HG02642 (cell line): ENCODE measurements at regions not wholly inside any gene's neighbourhood (a gene's known extent, or its start where the extent isn't known, plus 50 kb on each side); places are given as distances from the start of the nearest gene placed in this dataset.
A peak's percentile ranks its signal among the peaks of the same experiment; 100 is the strongest.
"Not testable (repeated sequence)": the region's sequence is repeated elsewhere in the genome, so short reads cannot be mapped to it uniquely, and the experiment has no call there.

ENCODE experiments used
- ATAC-seq: cut with Tn5 transposase; IDR thresholded peaks from one replicate; pipeline ENCODE4 v1.9.1; 2021; ENCODE audit warnings: mild to moderate bottlenecking; ENCODE audit not compliant: unreplicated experiment, poor library complexity

- peak; percentile 56 for ATAC-seq
Observed at GRCh38 chr2:228613133-228613850, 431.8 kb upstream of the SPHKAP start.

- no peak for ATAC-seq
Observed at GRCh38 chr2:228611171-228611570, 429.7 kb upstream of the SPHKAP start.

GRCh38 chr2:228602288-228602687 lies 420.8 kb upstream of the SPHKAP start:
- no peak for ATAC-seq

- no peak for ATAC-seq
Observed at GRCh38 chr2:228600265-228600664, 418.8 kb upstream of the SPHKAP start.

DNA sequence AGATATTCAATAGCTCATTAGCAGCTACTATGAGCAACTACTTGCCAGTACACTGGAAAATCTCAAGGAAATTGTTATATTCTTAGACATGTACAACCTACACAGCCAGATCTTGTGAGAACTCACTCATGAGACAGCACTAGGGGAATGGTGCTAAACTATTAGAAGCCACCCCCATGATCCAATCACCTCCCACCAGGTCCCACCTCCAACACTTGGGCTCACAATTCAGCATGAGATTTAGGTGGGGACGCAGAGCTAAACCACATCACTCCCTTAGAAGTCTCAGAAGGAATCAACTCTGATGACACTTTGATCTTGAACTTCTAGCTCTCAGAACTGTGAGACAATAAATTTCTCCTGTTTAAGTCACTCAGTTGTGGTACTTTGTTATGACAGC lies 418.3 kb upstream of the SPHKAP start:
- no peak for ATAC-seq

- ATAC-seq: no peak
Observed at GRCh38 chr2:228599297-228599696, 417.8 kb upstream of the SPHKAP start.

DNA sequence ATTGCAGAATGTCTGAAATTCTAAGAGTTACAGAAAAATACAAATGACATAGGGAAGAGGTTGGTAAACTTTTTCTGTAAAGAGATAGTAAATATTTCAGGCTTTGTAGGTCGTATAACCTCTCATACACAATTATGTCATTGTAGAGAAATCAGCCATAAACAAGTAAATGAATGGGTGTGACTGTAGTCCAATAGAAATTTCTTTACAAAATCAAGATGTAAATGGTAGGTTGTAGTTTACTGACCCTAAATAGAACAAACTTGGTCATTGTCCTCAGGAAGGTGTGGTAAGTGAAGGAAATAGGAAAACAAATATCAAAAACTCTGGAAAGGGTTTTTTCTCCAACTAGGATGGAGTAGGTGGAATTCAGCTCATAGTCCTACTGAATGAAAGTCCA lies 415.5 kb upstream of the SPHKAP start:
- no peak for ATAC-seq

GRCh38 chr2:228594012-228594411 lies 412.5 kb upstream of the SPHKAP start:
- no peak for ATAC-seq

- ATAC-seq: no peak
Observed at GRCh38 chr2:228592925-228593324, 411.4 kb upstream of the SPHKAP start.

DNA sequence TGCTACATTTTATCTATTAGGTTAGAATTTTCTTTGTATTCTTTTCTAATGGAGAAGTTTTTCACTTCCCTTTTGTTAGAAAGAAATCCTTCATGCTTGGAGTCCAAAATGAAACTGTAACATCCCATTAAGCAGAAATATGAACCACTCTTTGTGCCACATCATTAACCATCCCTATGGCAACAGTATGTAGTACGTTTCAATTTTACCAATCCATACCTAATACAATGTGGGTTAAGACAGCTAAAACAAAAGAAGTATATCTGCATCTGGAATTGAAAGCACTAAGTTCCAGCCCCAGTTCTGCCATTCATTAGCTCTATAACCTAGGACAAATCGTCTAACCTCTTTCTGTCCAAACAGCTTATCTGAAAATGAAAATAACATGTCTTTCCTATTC lies 409.2 kb upstream of the SPHKAP start:
- peak; percentile 90 for ATAC-seq

DNA sequence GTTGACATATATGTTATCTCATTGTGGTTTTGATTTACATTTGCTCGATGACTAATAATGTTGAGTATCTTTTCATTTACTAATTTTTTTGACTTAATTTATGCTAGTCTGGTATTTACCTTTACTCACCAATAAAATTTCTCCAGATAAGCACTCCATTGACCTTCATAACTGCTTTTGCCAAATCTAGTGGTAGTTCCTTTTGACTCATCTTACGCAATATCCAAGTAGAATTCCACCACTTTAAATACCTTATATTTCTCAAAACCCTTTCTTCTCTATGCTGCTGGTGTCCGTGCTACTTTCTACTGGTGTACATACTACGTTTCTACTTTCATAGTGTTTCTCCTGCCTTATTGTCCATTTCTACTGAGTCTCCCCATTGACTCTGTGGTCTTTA lies 407.6 kb upstream of the SPHKAP start:
- ATAC-seq: no peak

GRCh38 chr2:228581731-228582130 lies 400.2 kb upstream of the SPHKAP start:
- ATAC-seq: no peak

DNA sequence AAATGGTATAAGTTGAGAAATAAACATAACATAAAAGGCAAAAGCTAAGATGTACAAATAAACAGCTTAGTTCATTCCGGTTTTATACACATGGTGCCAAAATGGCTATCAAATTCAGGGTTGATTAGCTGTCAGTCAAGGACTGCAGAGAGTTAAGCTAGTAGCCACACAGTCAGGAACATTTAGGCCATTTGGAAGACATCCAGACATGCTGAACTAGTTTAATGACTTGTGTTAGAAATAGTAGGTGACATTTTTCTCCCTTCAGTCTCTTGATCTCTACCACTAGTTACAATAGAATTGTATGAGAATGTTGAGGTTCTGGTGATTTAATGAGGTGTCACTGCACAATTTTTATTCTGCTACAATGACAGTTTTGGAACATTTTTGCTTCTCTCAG lies 394.4 kb upstream of the SPHKAP start:
- no peak for ATAC-seq

- not testable (repeated sequence) for ATAC-seq
Observed at GRCh38 chr2:228568275-228568674, 386.8 kb upstream of the SPHKAP start.

DNA sequence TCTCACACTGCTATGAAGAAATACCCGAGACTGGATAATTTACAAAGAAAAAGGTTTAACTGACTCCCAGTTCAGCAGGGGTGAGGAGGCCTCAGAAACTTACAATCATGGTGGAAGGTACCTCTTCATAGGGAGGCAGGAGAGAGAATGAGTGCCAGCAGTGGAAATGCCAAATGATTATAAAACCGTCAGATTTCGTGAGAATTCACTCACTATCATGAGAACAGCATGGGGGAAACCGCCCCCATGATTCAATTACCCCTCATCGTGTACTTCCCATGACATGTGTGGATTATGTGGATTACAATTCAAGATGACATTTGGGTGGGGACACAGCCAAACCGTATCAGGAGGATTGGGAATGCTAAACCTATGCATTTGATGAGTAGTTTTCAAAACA lies 380.3 kb upstream of the SPHKAP start:
- no peak for ATAC-seq

DNA sequence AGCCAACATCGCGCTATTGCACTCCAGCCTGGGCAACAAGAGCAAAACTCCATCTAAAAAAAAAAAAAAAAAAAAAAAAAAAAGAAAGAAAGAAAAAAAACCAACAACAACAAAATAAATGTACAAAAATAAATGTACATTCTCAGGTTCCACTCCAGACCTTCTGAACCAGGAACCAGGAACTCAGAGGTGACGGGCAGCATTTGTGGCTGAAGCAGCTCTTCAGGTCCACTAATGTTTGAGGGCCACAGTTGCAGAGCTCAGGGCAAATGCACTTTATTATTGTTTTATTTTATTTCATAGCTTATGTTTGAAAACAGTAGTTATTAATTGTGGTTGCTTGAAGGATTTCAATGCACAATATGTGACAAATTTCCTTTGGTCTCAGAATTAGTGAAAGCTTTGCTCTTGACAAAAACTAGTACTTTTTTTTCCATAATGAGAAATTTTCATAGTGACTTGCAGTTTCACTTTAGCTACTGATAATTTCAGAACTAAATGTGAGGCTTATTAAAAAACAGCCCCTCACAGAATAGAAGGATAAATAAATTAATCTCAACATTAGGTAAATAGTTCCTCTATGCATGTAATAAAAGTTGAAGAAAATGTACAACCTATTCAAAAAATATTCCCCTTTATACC lies 378.4 kb upstream of the SPHKAP start:
- no peak for ATAC-seq

DNA sequence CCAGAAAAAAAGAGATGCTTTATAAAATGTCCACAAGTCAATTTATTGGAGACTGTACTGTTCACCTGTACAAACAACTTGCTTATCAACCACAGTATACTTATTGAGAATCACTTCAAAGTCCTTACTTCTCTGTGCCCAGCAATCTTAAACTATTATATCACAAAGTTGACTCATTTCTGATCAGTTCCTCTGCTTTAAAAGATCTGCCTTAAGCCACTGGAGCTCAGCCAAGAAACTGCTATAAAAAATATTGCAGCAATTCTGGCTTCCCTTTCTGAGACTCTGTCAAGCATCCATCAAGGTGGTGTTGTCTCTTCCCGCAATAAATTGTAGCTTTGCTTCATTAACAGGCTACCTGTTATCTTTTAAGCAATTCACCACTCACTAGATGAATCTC lies 375.2 kb upstream of the SPHKAP start:
- no peak for ATAC-seq

- ATAC-seq: no peak
Observed at GRCh38 chr2:228549441-228550007, 368.0 kb upstream of the SPHKAP start.

DNA sequence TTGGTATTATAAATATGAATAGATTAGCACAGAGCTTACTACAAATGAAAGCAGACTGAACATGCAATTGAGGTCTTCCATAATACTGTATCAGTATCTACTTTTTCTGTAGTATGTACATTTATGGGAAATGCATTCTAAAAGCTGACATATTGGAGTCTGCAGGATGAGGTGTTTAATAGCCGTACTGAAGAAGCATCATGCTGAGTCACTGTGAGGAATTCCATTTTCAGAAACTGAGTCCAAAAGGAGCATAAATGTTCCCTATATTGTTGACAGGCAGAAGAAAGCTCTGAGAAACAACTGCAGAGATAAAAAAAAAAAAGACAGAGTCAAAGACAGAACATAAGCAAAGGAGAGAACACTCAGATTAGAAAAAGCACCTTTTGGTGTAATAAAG lies 366.7 kb upstream of the SPHKAP start:
- no peak for ATAC-seq

GRCh38 chr2:228545748-228546145 lies 364.3 kb upstream of the SPHKAP start:
- no peak for ATAC-seq

DNA sequence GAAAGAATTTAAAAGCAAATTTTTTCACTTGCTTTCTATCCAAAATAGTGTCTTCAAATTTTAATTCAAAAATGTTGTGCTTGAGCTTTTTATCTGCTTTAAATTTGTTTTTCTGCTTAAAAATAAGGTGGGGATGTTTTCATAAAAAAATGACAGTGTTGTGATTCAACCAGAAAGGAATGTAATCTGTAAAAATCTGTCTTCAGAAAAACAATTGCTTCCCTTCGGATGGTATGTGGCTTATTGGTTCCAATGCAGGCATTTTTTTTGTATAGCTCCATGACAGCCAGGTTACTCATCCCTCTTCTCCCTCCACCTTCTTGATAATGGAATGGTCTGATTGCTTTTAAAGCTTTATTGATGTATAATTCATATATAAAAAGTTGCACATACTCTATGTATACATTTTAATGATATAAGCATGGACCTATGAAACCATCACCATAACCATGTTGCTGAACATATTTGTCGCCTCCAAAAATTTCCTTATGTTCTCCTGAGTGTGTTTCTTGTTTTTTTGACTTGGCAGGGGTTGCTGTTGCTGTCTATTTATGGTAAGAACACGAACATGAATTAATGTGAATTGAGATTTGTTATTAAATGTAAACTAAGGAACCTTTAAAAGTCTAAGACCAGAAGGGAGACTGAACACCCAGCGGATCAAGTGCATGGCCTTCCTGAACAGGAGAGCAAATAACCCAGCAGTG lies 363.7 kb upstream of the SPHKAP start:
- no peak for ATAC-seq
